Right atrium auricular region (tissue), 2 donors: ENCODE measurements at regions not wholly inside any gene's neighbourhood (a gene's known extent, or its start where the extent isn't known, plus 50 kb on each side); places are given as distances from the start of the nearest gene placed in this dataset.

Experiments
- DNase-seq: peaks from one replicate; pipeline ENCODE4 v3.0.0-alpha.2; 2019; ENCODE audit warnings: low spot score
- H3K27ac ChIP-seq, 2 donors: fragments of 200-600 bp; sonication (generic); 1 replicate in 1 of 2; 2 replicates in 1 of 2; pipeline ENCODE4 v1.5.1; 2016 to 2019
- H3K27me3 ChIP-seq, 2 donors: fragments of 200-600 bp; sonication (generic); one replicate each; pipeline versions ENCODE4 v1.5.1 to v1.6.0; 2017 to 2019
- H3K36me3 ChIP-seq: fragments of 200-600 bp; sonication (generic); one replicate; pipeline ENCODE4 v1.5.1; 2016
- H3K4me1 ChIP-seq, 2 donors: fragments of 200-600 bp; sonication (generic); one replicate each; pipeline versions ENCODE4 v1.5.1 to v1.6.0; 2017 to 2019
- H3K4me3 ChIP-seq, 2 donors: fragments of 200-600 bp; sonication (generic); 1 replicate in 1 of 2; 2 replicates in 1 of 2; pipeline ENCODE4 v1.5.1; 2017 to 2019; ENCODE audit warnings: mild to moderate bottlenecking in 1 of 2, moderate library complexity in 1 of 2
- H3K9me3 ChIP-seq, 2 donors: fragments of 200-600 bp; sonication (generic); one replicate each; pipeline ENCODE4 v1.5.1; 2019
- CTCF ChIP-seq, 2 donors: fragments of 200-600 bp; sonication (generic); IDR thresholded peaks; one replicate each; pipeline ENCODE4 v1.5.1; 2019; ENCODE audit warnings: antibody characterized with exemption in 2 of 2

- Histone ChIP-seq H3K27ac (no peak overlapping the region), H3K36me3 (no peaks in the 10 kb centered on the region), H3K27me3 (no peaks in the 10 kb centered on the region), H3K4me3 (no peak overlapping the region), H3K4me1 (peaks cover 0 to 19% of the 10 kb centered on the region in 2 donors), H3K9me3 (no peaks in the 10 kb centered on the region)
- no peak for TF ChIP-seq CTCF (IDR thresholded peaks at IDR 0.05)
- DNase-seq = no peak
Measured at GRCh38 chr1:14142397-14143100, 442.6 kb downstream of the PRDM2 start.

GRCh38 chr1:14143777-14144176 lies 443.8 kb downstream of the PRDM2 start:
- no peak overlapping the region for H3K27ac ChIP-seq
- H3K4me3 ChIP-seq = no peak overlapping the region
- no peak for DNase-seq
- TF ChIP-seq CTCF (IDR thresholded peaks at IDR 0.05) = no peak
- peaks cover 0 to 19% of the 10 kb centered on the region in 2 donors for H3K4me1 ChIP-seq
- no peaks in the 10 kb centered on the region for H3K27me3 ChIP-seq
- no peaks in the 10 kb centered on the region for H3K9me3 ChIP-seq
- no peaks in the 10 kb centered on the region for H3K36me3 ChIP-seq

DNA sequence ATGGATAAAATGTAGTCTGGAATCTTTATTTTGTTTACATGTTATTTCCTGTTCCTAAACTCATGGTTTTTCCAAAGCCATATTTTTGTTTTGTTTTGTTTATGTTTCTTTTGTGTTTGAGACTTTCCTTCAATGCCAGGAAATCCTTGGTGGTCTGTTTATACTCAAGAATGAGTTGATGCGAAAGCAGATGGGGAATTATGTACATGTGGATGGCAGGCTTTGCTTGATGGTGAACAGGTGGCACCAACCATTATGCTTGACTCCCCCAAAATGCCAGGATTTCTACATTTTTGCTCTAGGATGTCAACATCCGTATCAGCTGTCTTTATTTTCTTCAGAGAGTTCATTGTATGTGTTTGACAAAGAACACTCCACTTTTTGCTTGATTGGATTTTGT lies 448.5 kb downstream of the PRDM2 start:
- no peaks in the 10 kb centered on the region for H3K4me1 ChIP-seq
- H3K4me3 ChIP-seq = no peak overlapping the region
- H3K9me3 ChIP-seq = no peaks in the 10 kb centered on the region
- H3K27ac ChIP-seq = no peak overlapping the region
- DNase-seq = no peak
- no peaks in the 10 kb centered on the region for H3K36me3 ChIP-seq
- TF ChIP-seq CTCF (IDR thresholded peaks at IDR 0.05) = no peak
- H3K27me3 ChIP-seq = no peaks in the 10 kb centered on the region

DNA sequence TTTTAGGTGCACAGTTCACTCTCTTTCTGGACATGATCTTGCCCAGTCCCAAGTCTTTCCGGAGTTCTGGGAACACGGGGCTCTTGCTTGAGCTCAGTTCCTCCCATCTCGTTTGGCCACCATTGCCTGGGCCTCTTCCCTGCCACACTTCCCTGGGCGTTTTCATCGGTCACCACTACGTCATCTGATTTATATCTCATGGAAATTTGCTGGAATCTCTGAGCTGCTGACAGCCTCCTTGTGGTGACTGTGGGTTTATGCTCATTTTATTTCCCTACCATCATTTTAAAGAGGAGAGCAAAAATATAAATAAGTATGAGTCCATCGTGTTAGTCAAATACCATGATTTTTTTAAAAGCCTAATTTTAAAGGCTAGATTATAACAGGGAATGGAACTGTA lies 449.1 kb upstream of the KAZN start:
- no peak for TF ChIP-seq CTCF (IDR thresholded peaks at IDR 0.05)
- Histone ChIP-seq H3K4me1 (no peaks in the 10 kb centered on the region), H3K27me3 (no peaks in the 10 kb centered on the region), H3K27ac (no peak overlapping the region), H3K9me3 (no peaks in the 10 kb centered on the region), H3K36me3 (no peaks in the 10 kb centered on the region), H3K4me3 (no peak overlapping the region)
- DNase-seq = no peak

- no peaks in the 10 kb centered on the region for H3K27me3 ChIP-seq
- no peaks in the 10 kb centered on the region for H3K36me3 ChIP-seq
- no peak overlapping the region for H3K4me3 ChIP-seq
Measured at GRCh38 chr1:14156543-14156942, 441.9 kb upstream of the KAZN start.

More at GRCh38 chr1:14156543-14156942, 441.9 kb upstream of the KAZN start:
- H3K9me3 ChIP-seq = peaks cover 0 to 8% of the 10 kb centered on the region in 2 donors
- no peak for DNase-seq
- no peaks in the 10 kb centered on the region for H3K4me1 ChIP-seq
- TF ChIP-seq CTCF (IDR thresholded peaks at IDR 0.05) = no peak
- no peak overlapping the region for H3K27ac ChIP-seq
